GM12892 (cell line): ENCODE measurements at regions not wholly inside any gene's neighbourhood (a gene's known extent, or its start where the extent isn't known, plus 50 kb on each side); places are given as distances from the start of the nearest gene placed in this dataset.
A peak's percentile ranks its signal among the peaks of the same experiment; 100 is the strongest.

Experiments used
- DNase-seq: peaks from one replicate; pipeline ENCODE4 v3.0.0; 2011; ENCODE audit not compliant: insufficient read length
- FAIRE-seq: peaks from 2 replicates; lab custom pipeline; 2011; peaks lifted over from hg19 to GRCh38; lab: Jason Lieb, UNC
- POLR2A ChIP-seq: IDR thresholded peaks from 2 replicates; pipeline ENCODE4 v1.6.1; 2011; ENCODE audit warnings: low read depth, low read length, control low read depth
- POLR2AphosphoS5 ChIP-seq: IDR thresholded peaks from 2 replicates; pipeline ENCODE4 v1.6.1; 2011; ENCODE audit warnings: low read depth, low read length, control low read depth
- TAF1 ChIP-seq: IDR thresholded peaks from 2 replicates; pipeline ENCODE4 v1.6.1; 2011; ENCODE audit warnings: low read depth, mild to moderate bottlenecking, control low read depth, low read length, borderline replicate concordance

- no peak for DNase-seq
- peak; percentile 58 for FAIRE-seq
- no peak for TF ChIP-seq POLR2AphosphoS5
- TF ChIP-seq POLR2A: no peak
Measured at GRCh38 chr14:95597784-95598211, 62.9 kb downstream of the GLRX5 start.

- no peak for TF ChIP-seq POLR2A
- TF ChIP-seq TAF1: no peak
- FAIRE-seq (no peak), DNase-seq (no peak)
Measured at GRCh38 chr14:95601650-95602049, 66.8 kb downstream of the GLRX5 start.

GRCh38 chr14:95603415-95603814 is 68.6 kb downstream of the GLRX5 start:
- FAIRE-seq (no peak), DNase-seq (no peak)
- TF ChIP-seq TAF1 (no peak), POLR2AphosphoS5 (no peak), POLR2A (no peak)

- FAIRE-seq (no peak), DNase-seq (no peak)
- no peak for TF ChIP-seq POLR2AphosphoS5
- TF ChIP-seq POLR2A: no peak
- no peak for TF ChIP-seq TAF1
Measured at GRCh38 chr14:95606266-95606665, 71.4 kb downstream of the GLRX5 start.

- no peak for DNase-seq
- TF ChIP-seq TAF1 (no peak), POLR2A (no peak), POLR2AphosphoS5 (no peak)
- no peak for FAIRE-seq
Measured at GRCh38 chr14:95608637-95609235, 73.9 kb downstream of the GLRX5 start.

GRCh38 chr14:95609398-95609990 is 74.6 kb downstream of the GLRX5 start:
- FAIRE-seq: no peak
- no peak for DNase-seq
- TF ChIP-seq POLR2AphosphoS5 (no peak), POLR2A (no peak), TAF1 (no peak)

GRCh38 chr14:95611293-95611880 is 74.8 kb upstream of the TCL1B start:
- FAIRE-seq (no peak), DNase-seq (no peak)
- TF ChIP-seq TAF1 (no peak), POLR2A (no peak), POLR2AphosphoS5 (no peak)

GRCh38 chr14:95614349-95614748 is 71.9 kb upstream of the TCL1B start:
- no peak for DNase-seq
- no peak for TF ChIP-seq TAF1
- peak; percentile 40 for FAIRE-seq

- FAIRE-seq: no peak
- TF ChIP-seq POLR2AphosphoS5: no peak
- TF ChIP-seq POLR2A: no peak
- TF ChIP-seq TAF1: no peak
- DNase-seq: no peak
Measured at GRCh38 chr14:95616745-95617144, 69.5 kb upstream of the TCL1B start.

GRCh38 chr14:95619785-95620417 is 66.3 kb upstream of the TCL1B start:
- TF ChIP-seq TAF1 (no peak), POLR2A (no peak), POLR2AphosphoS5 (no peak)
- FAIRE-seq (no peak), DNase-seq (no peak)

GRCh38 chr14:95620659-95621059 is 65.6 kb upstream of the TCL1B start:
- DNase-seq (no peak), FAIRE-seq (no peak)
- TF ChIP-seq POLR2A (peak; percentile 65; the same call in 1 of the 2 replicates), TAF1 (0 out of 2 replicates have a peak, but pooled peaks have one; percentile 37), POLR2AphosphoS5 (0 out of 2 replicates have a peak, but pooled peaks have one; percentile 32)
